ENCODE measurements at regions not wholly inside any gene's neighbourhood (a gene's known extent, or its start where the extent isn't known, plus 50 kb on each side); places are given as distances from the start of the nearest gene placed in this dataset.
"Not testable (repeated sequence)": the region's sequence is repeated elsewhere in the genome, so short reads cannot be mapped to it uniquely, and the experiment has no call there.

DNA sequence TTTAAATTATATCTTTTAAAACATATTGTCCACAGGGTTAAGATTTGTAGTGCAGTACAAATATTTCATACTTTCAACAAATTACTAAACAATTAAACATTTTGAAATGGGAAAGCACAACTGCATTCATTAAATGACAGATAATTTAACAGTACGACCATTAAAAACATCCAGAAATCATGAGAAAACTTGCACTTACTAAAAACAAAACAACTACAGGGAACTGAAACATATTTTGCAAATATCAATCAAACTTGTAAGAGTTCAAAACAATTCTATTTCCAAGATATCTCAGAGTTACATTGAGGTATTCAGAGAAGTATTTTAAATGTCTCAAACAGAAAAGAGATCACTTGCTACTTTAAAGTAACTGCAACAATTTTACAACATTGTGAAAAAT, 478.5 kb upstream of the PCDH10 start:
- no peak for DNase-seq (ENCODE audit: low read depth, low spot score)

- peak; percentile 9 for DNase-seq (ENCODE audit: low read depth, low spot score)
These were observed 465.1 kb upstream of the PCDH10 start for GRCh38 chr4:132683957-132684356.

- DNase-seq (ENCODE audit: low read depth, low spot score): no peak
These were observed 458.1 kb upstream of the PCDH10 start for GRCh38 chr4:132691026-132691425.

DNA sequence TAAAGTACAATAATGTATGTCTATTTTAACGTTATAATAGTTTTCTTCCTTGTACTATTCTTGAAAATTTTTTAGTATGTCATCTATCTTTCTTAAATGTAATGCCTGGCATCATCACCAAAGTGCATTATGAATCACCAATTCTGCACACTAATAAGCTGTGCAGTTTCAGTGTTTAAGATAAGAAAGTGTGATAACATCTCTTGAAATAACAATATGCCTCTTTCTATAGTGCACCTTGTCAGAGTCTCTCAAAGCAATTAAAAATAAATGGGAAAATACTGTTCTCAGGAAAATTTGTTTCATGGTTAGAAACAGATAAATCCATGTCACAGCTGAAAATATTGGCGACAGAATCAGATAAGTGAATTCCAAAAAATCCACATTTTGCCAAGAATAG, 457.4 kb upstream of the PCDH10 start:
- DNase-seq (ENCODE audit: low read depth, low spot score): no peak

DNA sequence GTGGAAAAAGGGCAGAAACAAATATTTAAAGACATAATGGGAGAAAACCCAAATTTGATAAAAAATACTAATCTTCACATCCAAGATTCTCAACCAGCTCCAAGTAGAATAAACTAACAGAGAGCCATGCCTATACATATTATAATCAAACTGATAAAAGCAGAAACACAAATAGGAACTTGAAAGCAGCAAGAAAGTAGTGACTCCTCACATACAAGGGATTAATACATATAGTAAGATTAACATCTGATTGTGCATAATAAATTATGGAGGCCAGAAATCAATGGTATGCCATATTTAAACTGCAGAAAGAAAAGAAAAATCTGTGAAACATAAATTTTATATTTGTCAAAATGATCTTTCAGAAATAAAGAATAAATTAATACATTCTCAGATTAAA, 454.3 kb upstream of the PCDH10 start:
- DNase-seq (ENCODE audit: low read depth, low spot score): no peak

- not testable (repeated sequence) for DNase-seq (ENCODE audit: low read depth, low spot score)
These were observed 451.6 kb upstream of the PCDH10 start for GRCh38 chr4:132697505-132697904.

DNA sequence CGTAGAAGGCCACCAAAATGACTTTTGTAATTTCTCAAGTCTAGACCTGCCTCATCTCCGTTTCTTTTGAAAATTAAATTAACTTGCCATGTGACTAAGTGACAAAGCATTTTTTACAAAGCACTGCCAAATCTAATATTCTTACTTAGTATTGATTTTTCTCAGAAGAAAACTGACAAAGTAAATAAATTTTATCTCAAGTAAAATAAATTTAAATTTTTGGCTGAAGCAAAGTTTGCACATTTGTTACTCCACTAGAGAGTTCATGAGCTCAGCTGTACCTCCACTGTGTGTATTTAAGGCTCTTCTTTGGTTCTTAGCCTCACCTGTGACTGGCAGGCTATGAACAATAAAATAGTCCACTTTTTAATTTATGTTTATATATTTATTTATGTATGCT, 441.1 kb upstream of the PCDH10 start:
- DNase-seq (ENCODE audit: low read depth, low spot score): no peak

DNA sequence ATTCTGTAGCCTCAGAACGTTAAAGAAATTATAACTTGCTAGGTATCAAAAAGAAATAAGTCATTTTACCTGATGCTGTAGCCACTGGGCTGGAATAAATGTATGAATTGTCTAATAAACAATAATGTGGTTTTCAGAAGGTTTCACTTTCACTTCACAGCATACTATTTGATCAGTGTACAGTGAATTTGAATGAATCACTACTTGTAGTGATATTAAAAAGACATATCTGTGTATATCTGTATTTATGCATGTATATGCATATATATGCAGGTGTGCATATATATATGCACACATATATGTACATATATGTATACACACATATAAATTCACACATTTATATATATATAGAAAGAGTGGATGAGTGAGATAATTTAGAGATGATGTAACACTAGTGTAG, 440.0 kb upstream of the PCDH10 start:
- no peak for DNase-seq (ENCODE audit: low read depth, low spot score)

- no peak for DNase-seq (ENCODE audit: low read depth, low spot score)
These were observed 438.1 kb upstream of the PCDH10 start for GRCh38 chr4:132710971-132711370.

DNA sequence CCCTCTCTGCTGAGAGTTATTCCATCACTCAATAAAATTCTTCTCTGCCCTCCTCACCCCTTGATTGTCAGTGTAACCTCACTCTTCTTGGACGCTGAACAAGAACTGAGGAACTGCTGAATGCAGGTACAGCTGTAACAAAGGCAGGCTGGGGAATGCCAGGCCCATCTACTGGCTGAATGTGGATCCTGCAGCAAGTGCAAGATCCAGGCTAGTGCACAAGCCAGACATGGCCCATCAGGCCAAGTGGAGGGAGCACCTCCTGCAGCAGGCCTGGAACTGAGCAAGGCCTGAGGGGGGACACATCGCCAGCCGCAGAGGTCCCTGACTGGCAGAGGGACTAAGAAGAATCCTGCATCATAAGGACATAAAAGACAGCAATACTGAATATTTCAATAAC, 411.8 kb upstream of the PCDH10 start:
- DNase-seq (ENCODE audit: low read depth, low spot score): peak; percentile 9

- no peak for DNase-seq (ENCODE audit: low read depth, low spot score)
These were observed 389.8 kb upstream of the PCDH10 start for GRCh38 chr4:132759199-132759780.

DNA sequence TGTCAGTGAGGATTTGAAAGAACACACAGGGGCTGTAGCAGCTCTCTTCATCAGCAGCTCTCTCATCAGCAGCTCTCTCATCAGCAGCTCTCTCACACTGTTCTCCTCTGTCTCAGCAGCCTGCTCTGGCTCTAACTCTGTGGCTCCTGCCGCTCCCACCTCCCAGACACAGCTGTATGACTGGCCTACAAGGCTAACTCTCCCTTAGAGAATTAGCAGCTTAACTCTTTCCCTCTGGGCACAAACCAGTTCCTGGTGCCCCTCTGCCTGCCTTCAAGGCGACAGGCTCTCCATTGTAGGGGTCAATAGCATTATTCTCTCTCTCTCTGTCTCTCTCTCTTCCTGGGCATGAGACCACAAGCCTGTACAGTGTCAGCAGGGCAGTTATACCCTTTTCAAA, 385.6 kb upstream of the PCDH10 start:
- no peak for DNase-seq (ENCODE audit: low read depth, low spot score)

- DNase-seq (ENCODE audit: low read depth, low spot score): no peak
These were observed 381.2 kb upstream of the PCDH10 start for GRCh38 chr4:132767901-132768300.

GRCh38 chr4:132770776-132771175, 378.3 kb upstream of the PCDH10 start:
- no peak for DNase-seq (ENCODE audit: low read depth, low spot score)

GRCh38 chr4:132792310-132792709, 356.8 kb upstream of the PCDH10 start:
- no peak for DNase-seq (ENCODE audit: low read depth, low spot score)

GRCh38 chr4:132797856-132798255, 351.2 kb upstream of the PCDH10 start:
- DNase-seq (ENCODE audit: low read depth, low spot score): no peak

DNA sequence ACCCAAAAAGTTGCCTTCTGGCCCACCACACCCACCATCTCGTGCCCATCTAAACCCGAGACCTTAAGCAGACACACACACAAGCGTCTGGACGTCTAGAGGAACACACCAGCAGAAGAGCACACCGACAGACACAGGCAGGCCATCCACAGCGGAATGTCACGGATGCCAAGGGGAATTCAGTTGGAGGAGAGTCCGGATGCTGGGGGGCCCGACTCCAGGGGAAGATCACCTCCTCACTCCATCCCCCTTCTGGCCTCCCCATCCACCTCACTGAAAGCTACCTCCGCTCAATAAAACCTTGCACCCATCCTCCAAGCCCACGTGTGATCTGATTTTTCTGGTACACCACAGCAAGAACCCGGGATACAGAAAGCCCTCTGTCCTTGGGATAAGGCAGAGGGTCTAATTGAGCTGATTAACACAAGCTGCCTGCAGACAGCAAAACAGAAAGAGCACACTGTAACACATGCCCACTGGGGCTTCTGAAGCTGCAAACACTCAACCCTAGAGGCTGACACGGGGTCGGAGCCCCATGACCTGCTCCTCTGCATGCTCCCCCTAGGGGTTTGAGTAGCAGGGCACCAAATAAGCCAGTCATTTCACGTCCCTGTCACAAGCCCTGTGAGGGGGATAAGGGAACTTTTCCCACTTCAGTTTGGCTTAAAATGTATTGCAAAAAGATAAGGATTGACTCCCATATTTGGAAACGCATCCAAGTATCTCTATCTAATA, 339.6 kb upstream of the PCDH10 start:
- DNase-seq (ENCODE audit: low read depth, low spot score): peak; percentile 12

- not testable (repeated sequence) for DNase-seq (ENCODE audit: low read depth, low spot score)
These were observed 336.0 kb upstream of the PCDH10 start for GRCh38 chr4:132813061-132813460.

- DNase-seq (ENCODE audit: low read depth, low spot score): peak; percentile 40
These were observed 331.0 kb upstream of the PCDH10 start for GRCh38 chr4:132818091-132818490.

GRCh38 chr4:132823419-132823818, 325.7 kb upstream of the PCDH10 start:
- no peak for DNase-seq (ENCODE audit: low read depth, low spot score)

DNA sequence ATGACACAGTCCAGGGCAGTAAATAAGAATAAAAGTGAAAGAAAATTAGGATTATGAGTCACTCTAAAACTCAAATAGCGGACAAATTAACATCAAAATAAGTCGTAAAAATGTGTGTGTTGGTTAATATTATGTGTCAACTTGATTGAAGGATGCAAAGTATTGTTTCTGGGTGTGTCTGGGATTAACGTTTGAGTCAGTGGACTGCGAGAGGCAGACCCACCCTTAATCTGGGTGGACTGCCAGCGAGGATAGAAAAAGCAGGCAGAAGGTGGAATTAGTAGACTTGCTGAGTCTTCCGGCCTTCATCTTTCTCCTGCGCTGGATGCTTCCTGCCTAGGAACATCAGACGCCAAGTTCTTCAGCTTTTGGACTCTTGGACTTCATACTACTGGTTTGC, 324.3 kb upstream of the PCDH10 start:
- DNase-seq (ENCODE audit: low read depth, low spot score): no peak

DNA sequence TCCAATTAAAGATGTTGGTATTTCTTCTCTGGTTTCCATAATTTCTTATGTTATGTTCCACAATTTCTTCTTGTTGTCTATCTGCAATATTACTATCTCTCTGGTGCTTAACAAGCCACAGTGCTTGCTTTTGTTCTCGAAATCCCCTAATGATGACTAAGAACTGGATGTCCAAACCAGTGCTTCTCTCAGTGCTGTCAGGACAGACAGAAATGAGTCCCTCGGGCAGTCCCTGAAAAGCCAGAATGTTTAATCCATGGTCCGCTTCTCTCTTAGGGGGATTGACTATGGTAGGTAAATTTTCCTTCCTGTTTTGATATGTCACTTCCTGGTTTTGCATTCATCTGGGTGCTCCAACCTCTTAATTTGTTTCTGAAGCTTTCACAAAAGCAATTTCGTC, 321.6 kb upstream of the PCDH10 start:
- no peak for DNase-seq (ENCODE audit: low read depth, low spot score)

DNA sequence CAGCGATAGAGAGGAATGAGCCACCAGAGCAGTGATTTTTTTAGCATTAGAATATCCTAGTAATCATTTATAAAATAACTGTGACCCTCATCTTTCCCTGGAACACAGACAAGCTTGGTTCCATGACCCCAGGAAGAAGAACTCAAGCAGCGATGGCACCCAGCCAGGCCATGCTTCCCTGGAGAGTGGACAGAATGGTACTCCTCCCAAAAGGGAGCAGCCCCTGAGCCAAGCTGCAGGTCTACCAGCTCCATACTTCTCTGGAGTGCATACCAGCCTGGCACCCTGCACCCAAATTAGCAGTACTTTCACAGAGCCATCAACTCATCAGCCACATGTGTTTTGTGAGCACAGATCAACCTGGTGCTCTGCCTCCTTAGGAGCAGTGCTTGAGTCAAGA, 310.9 kb upstream of the PCDH10 start:
- no peak for DNase-seq (ENCODE audit: low read depth, low spot score)

GRCh38 chr4:132839070-132839469, 310.0 kb upstream of the PCDH10 start:
- DNase-seq (ENCODE audit: low read depth, low spot score): no peak
